Mesenchymal stem cell (in vitro differentiated cells and primary cell): ENCODE measurements at regions not wholly inside any gene's neighbourhood (a gene's known extent, or its start where the extent isn't known, plus 50 kb on each side); places are given as distances from the start of the nearest gene placed in this dataset.

Experiments
- DNase-seq: peaks from one replicate; pipeline ENCODE4 v3.0.0-alpha.2; 2013
- H2AFZ ChIP-seq: one replicate; pipeline ENCODE4 v1.6.1; 2013; ENCODE audit warnings: low read depth, mild to moderate bottlenecking, control low read depth, inconsistent platforms, low read length, moderate library complexity
- H2AK5ac ChIP-seq: 2 replicates; pipeline ENCODE4 v1.6.1; 2013; ENCODE audit warnings: low read length, moderate library complexity, mild to moderate bottlenecking, inconsistent platforms; ENCODE audit not compliant: severe bottlenecking
- H2BK120ac ChIP-seq: one replicate; pipeline ENCODE4 v1.6.1; 2013; ENCODE audit warnings: low read depth, mild to moderate bottlenecking, inconsistent platforms, low read length, moderate library complexity
- H2BK12ac ChIP-seq, 2 experiments: one replicate each; pipeline ENCODE4 v1.6.1; 2013; ENCODE audit warnings: inconsistent platforms in 2 of 2, low read length in 2 of 2, mild to moderate bottlenecking in 2 of 2, moderate library complexity in 2 of 2, control low read depth in 1 of 2
- H2BK15ac ChIP-seq: one replicate; pipeline ENCODE4 v1.6.1; 2013; ENCODE audit warnings: mild to moderate bottlenecking, low read depth, inconsistent platforms; ENCODE audit not compliant: poor library complexity, severe bottlenecking
- H2BK5ac ChIP-seq: 2 replicates; pipeline ENCODE4 v1.6.1; 2013; ENCODE audit warnings: low read depth, mild to moderate bottlenecking, low read length, control low read depth, inconsistent platforms; ENCODE audit not compliant: poor library complexity, severe bottlenecking
- H3K14ac ChIP-seq, 2 experiments: one replicate each; pipeline ENCODE4 v1.6.1; 2013; ENCODE audit warnings: inconsistent platforms in 2 of 2, low read length in 2 of 2, control low read depth in 1 of 2, mild to moderate bottlenecking in 1 of 2, moderate library complexity in 1 of 2
- H3K18ac ChIP-seq, 2 experiments: one replicate each; pipeline ENCODE4 v1.6.1; 2013; ENCODE audit warnings: inconsistent platforms in 2 of 2, low read length in 2 of 2, control low read depth in 1 of 2, low read depth in 1 of 2, mild to moderate bottlenecking in 1 of 2
- H3K23ac ChIP-seq, 2 experiments: one replicate each; pipeline ENCODE4 v1.6.1; 2013; ENCODE audit warnings: inconsistent platforms in 2 of 2, low read length in 2 of 2, mild to moderate bottlenecking in 2 of 2, moderate library complexity in 2 of 2, control low read depth in 1 of 2
- H3K27ac ChIP-seq: 2 replicates; pipeline ENCODE4 v1.5.1; 2013; ENCODE audit warnings: mild to moderate bottlenecking, moderate library complexity, low read length, control low read depth, inconsistent platforms; ENCODE audit not compliant: poor library complexity, severe bottlenecking
- H3K27me3 ChIP-seq, 2 experiments: 2 replicates each; pipeline versions ENCODE4 v1.6.1 to v1.7.0; 2013; ENCODE audit warnings: low read length in 2 of 2, mild to moderate bottlenecking in 2 of 2, moderate library complexity in 2 of 2, control low read depth in 1 of 2, inconsistent platforms in 1 of 2; ENCODE audit not compliant: control insufficient read depth in 1 of 2, insufficient read depth in 1 of 2
- H3K36me3 ChIP-seq, 2 experiments: 2 replicates each; pipeline versions ENCODE4 v1.6.1 to v1.7.0; 2013; ENCODE audit warnings: low read length in 2 of 2, control low read depth in 1 of 2, inconsistent platforms in 1 of 2, low read depth in 1 of 2, mild to moderate bottlenecking in 1 of 2; ENCODE audit not compliant: insufficient read depth in 2 of 2, control insufficient read depth in 1 of 2
- H3K4ac ChIP-seq, 2 experiments: one replicate each; pipeline ENCODE4 v1.6.1; 2013; ENCODE audit warnings: inconsistent platforms in 2 of 2, low read length in 2 of 2, mild to moderate bottlenecking in 2 of 2, moderate library complexity in 2 of 2, control low read depth in 1 of 2, low read depth in 1 of 2
- H3K4me1 ChIP-seq: 2 replicates; pipeline ENCODE4 v1.6.1; 2013; ENCODE audit warnings: low read depth, low read length, control low read depth; ENCODE audit not compliant: control insufficient read depth, insufficient read depth
- H3K4me2 ChIP-seq: 2 replicates; pipeline ENCODE4 v1.6.1; 2013; ENCODE audit warnings: low read length, mild to moderate bottlenecking, inconsistent platforms; ENCODE audit not compliant: poor library complexity, severe bottlenecking
- H3K4me3 ChIP-seq, 2 experiments: 2 replicates each; pipeline versions ENCODE4 v1.5.1 to v1.7.0; 2013; ENCODE audit warnings: low read length in 2 of 2, mild to moderate bottlenecking in 2 of 2, control low read depth in 1 of 2, low read depth in 1 of 2; ENCODE audit not compliant: insufficient read depth in 1 of 2
- H3K79me1 ChIP-seq: replicated peaks from 2 replicates; pipeline ENCODE4 v1.6.1; 2013; ENCODE audit warnings: mild to moderate bottlenecking, control low read depth, low read length, inconsistent platforms; ENCODE audit not compliant: poor library complexity, severe bottlenecking
- H3K9ac ChIP-seq: 2 replicates; pipeline ENCODE4 v1.7.0; 2013; ENCODE audit warnings: mild to moderate bottlenecking, low read length, moderate library complexity
- H3K9me3 ChIP-seq: 2 replicates; pipeline ENCODE4 v1.7.0; 2013; ENCODE audit warnings: mild to moderate bottlenecking, low read length; ENCODE audit not compliant: control insufficient read depth
- H4K8ac ChIP-seq: one replicate; pipeline ENCODE4 v1.6.1; 2013; ENCODE audit warnings: inconsistent platforms, mild to moderate bottlenecking, low read length, moderate library complexity
- H4K91ac ChIP-seq: one replicate; pipeline ENCODE4 v1.6.1; 2013; ENCODE audit warnings: mild to moderate bottlenecking, low read length, inconsistent platforms
- WGBS: methylation state at CpG from one replicate; pipeline ENCODE4 v1.1.7; 2013; ENCODE audit warnings: mixed read lengths; 5-methylcytosine and 5-hydroxymethylcytosine counted together

GRCh38 chr14:100652744-100653143 is 65.5 kb upstream of the BEGAIN start:
- H4K8ac ChIP-seq, result no peak overlapping the region
- no peaks in the 10 kb centered on the region for H3K79me1 ChIP-seq
- no peak overlapping the region for H3K9ac ChIP-seq
- peaks cover 20% of the 10 kb centered on the region for H3K4me1 ChIP-seq
- H3K4me3 ChIP-seq, result no peak overlapping the region
- WGBS, result 91% methylated on average over 8 of the region's 8 CpGs
- H3K18ac ChIP-seq, result no peak overlapping the region
- H3K4ac ChIP-seq, result no peak overlapping the region
- no peak overlapping the region for H3K27ac ChIP-seq
- H2AK5ac ChIP-seq, result no peak overlapping the region
- H3K27me3 ChIP-seq, result peaks cover 0 to 55% of the 10 kb centered on the region in 2 experiments
- no peaks in the 10 kb centered on the region for H3K36me3 ChIP-seq
- no peak overlapping the region for H4K91ac ChIP-seq
- no peak overlapping the region for H3K4me2 ChIP-seq
- H2BK15ac ChIP-seq, result no peak overlapping the region
- H3K9me3 ChIP-seq, result no peaks in the 10 kb centered on the region
- DNase-seq, result no peak
- H2BK5ac ChIP-seq, result no peak overlapping the region
- no peak overlapping the region for H3K14ac ChIP-seq
- no peak overlapping the region for H2AFZ ChIP-seq
- no peak overlapping the region for H2BK12ac ChIP-seq
- H2BK120ac ChIP-seq, result no peak overlapping the region
- H3K23ac ChIP-seq, result no peak overlapping the region

GRCh38 chr14:100653409-100653808 is 66.2 kb upstream of the BEGAIN start:
- Histone ChIP-seq H2BK120ac (no peak overlapping the region), H2AK5ac (no peak overlapping the region)

GRCh38 chr14:100654025-100654813 is 67.0 kb upstream of the BEGAIN start:
- no peak overlapping the region for H2BK120ac ChIP-seq
- WGBS, result 65% methylated on average over 20 of the region's 21 CpGs
- H2BK12ac ChIP-seq, result no peak overlapping the region

More at GRCh38 chr14:100653409-100653808, 66.2 kb upstream of the BEGAIN start:
- H4K8ac ChIP-seq, result no peak overlapping the region
- peaks cover 0 to 57% of the 10 kb centered on the region in 2 experiments for H3K27me3 ChIP-seq
- H4K91ac ChIP-seq, result no peak overlapping the region
- no peak overlapping the region for H2BK5ac ChIP-seq
- 82% methylated on average over 15 of the region's 15 CpGs for WGBS
- H2AFZ ChIP-seq, result no peak overlapping the region
- no peak overlapping the region for H2BK12ac ChIP-seq
- H3K9me3 ChIP-seq, result no peaks in the 10 kb centered on the region
- H3K4ac ChIP-seq, result no peak overlapping the region
- H3K27ac ChIP-seq, result no peak overlapping the region
- H3K9ac ChIP-seq, result no peak overlapping the region
- no peak overlapping the region for H3K4me3 ChIP-seq
- no peak overlapping the region for H3K4me2 ChIP-seq
- no peak overlapping the region for H3K23ac ChIP-seq
- H2BK15ac ChIP-seq, result no peak overlapping the region
- no peak for DNase-seq
- no peaks in the 10 kb centered on the region for H3K79me1 ChIP-seq
- peaks cover 23% of the 10 kb centered on the region for H3K4me1 ChIP-seq
- H3K14ac ChIP-seq, result no peak overlapping the region
- no peak overlapping the region for H3K18ac ChIP-seq
- no peaks in the 10 kb centered on the region for H3K36me3 ChIP-seq

GRCh38 chr14:100654814-100655740 is 67.9 kb upstream of the BEGAIN start:
- Histone ChIP-seq H3K23ac (no peak overlapping the region), H2AFZ (no peak overlapping the region), H3K9ac (no peak overlapping the region), H3K4me1 (peaks cover 28% of the 10 kb centered on the region), H2BK5ac (no peak overlapping the region), H3K27ac (no peak overlapping the region), H3K9me3 (no peaks in the 10 kb centered on the region), H2BK120ac (no peak overlapping the region), H3K27me3 (peaks cover 0 to 61% of the 10 kb centered on the region in 2 experiments), H4K91ac (no peak overlapping the region), H3K79me1 (no peaks in the 10 kb centered on the region), H3K18ac (peak overlapping the region in 1 of 2 experiments; percentile 18), H3K4me2 (peak overlapping the region; percentile 20), H3K4me3 (no peak overlapping the region), H3K14ac (no peak overlapping the region), H3K36me3 (no peaks in the 10 kb centered on the region), H3K4ac (no peak overlapping the region), H2BK12ac (no peak overlapping the region), H2BK15ac (no peak overlapping the region), H4K8ac (no peak overlapping the region), H2AK5ac (no peak overlapping the region)
- 42% methylated on average over 41 of the region's 43 CpGs for WGBS
- no peak for DNase-seq

More at GRCh38 chr14:100654025-100654813, 67.0 kb upstream of the BEGAIN start:
- no peaks in the 10 kb centered on the region for H3K9me3 ChIP-seq
- H4K91ac ChIP-seq, result no peak overlapping the region
- H3K27ac ChIP-seq, result no peak overlapping the region
- no peaks in the 10 kb centered on the region for H3K36me3 ChIP-seq
- DNase-seq, result no peak
- no peak overlapping the region for H3K18ac ChIP-seq
- peak overlapping the region; percentile 12 for H3K4me2 ChIP-seq
- H2AFZ ChIP-seq, result no peak overlapping the region
- no peak overlapping the region for H3K4me3 ChIP-seq
- H3K23ac ChIP-seq, result no peak overlapping the region
- H3K9ac ChIP-seq, result no peak overlapping the region
- no peak overlapping the region for H3K14ac ChIP-seq
- no peak overlapping the region for H2BK15ac ChIP-seq
- no peak overlapping the region for H2BK5ac ChIP-seq
- H3K4ac ChIP-seq, result no peak overlapping the region
- H3K4me1 ChIP-seq, result peaks cover 28% of the 10 kb centered on the region
- peaks cover 0 to 61% of the 10 kb centered on the region in 2 experiments for H3K27me3 ChIP-seq
- no peak overlapping the region for H2AK5ac ChIP-seq
- no peaks in the 10 kb centered on the region for H3K79me1 ChIP-seq
- no peak overlapping the region for H4K8ac ChIP-seq
